Fibroblast of lung (primary cell): ENCODE measurements at regions not wholly inside any gene's neighbourhood (a gene's known extent, or its start where the extent isn't known, plus 50 kb on each side); places are given as distances from the start of the nearest gene placed in this dataset.

Experiments used
- EZH2 ChIP-seq: IDR thresholded peaks from 2 replicates; pipeline ENCODE4 v1.5.1; 2012; ENCODE audit warnings: low read length, control low read depth, mild to moderate bottlenecking; ENCODE audit errors: missing control alignments
- TF ChIP-seq, protein P1 (sequence below), 2 donors: IDR thresholded peaks in 1 of 2; conservative IDR thresholded peaks in 1 of 2; 1 replicate in 1 of 2; 2 replicates in 1 of 2; pipeline ENCODE4 v1.5.1; 2011 to 2012; ENCODE audit warnings: low read length in 2 of 2, control low read depth in 1 of 2, inconsistent platforms in 1 of 2, low read depth in 1 of 2, mild to moderate bottlenecking in 1 of 2

DNA sequence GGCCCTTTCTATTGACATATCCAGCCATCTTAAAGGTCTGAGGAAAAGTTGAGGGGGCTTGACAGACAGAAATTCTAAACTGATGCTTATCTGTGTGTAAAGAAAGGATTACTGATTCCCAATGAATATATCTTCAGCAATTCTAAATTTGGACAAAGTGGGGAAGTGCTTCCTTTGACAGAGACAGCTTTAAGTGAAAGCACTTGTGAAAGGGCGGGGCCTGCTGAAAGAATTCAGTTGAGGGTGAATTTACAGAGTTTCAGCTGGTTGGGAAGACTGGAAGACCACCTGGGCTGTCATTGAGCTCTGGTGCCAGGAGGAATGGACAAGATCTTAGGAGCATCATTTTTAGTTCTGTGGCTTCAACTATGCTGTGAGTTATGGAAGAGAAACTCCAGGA, 412.5 kb upstream of the OR4E1 start:
- TF ChIP-seq, protein P1, sequence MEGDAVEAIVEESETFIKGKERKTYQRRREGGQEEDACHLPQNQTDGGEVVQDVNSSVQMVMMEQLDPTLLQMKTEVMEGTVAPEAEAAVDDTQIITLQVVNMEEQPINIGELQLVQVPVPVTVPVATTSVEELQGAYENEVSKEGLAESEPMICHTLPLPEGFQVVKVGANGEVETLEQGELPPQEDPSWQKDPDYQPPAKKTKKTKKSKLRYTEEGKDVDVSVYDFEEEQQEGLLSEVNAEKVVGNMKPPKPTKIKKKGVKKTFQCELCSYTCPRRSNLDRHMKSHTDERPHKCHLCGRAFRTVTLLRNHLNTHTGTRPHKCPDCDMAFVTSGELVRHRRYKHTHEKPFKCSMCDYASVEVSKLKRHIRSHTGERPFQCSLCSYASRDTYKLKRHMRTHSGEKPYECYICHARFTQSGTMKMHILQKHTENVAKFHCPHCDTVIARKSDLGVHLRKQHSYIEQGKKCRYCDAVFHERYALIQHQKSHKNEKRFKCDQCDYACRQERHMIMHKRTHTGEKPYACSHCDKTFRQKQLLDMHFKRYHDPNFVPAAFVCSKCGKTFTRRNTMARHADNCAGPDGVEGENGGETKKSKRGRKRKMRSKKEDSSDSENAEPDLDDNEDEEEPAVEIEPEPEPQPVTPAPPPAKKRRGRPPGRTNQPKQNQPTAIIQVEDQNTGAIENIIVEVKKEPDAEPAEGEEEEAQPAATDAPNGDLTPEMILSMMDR (conservative IDR thresholded peaks at IDR 0.05 in 1 of 2, IDR thresholded peaks at IDR 0.05 in 1 of 2; ENCODE audit: low read depth in 1 of 2, low read length in 2 of 2): no peak
- TF ChIP-seq EZH2: no peak
